ENCODE measurements at regions not wholly inside any gene's neighbourhood (a gene's known extent, or its start where the extent isn't known, plus 50 kb on each side); places are given as distances from the start of the nearest gene placed in this dataset.

DNA sequence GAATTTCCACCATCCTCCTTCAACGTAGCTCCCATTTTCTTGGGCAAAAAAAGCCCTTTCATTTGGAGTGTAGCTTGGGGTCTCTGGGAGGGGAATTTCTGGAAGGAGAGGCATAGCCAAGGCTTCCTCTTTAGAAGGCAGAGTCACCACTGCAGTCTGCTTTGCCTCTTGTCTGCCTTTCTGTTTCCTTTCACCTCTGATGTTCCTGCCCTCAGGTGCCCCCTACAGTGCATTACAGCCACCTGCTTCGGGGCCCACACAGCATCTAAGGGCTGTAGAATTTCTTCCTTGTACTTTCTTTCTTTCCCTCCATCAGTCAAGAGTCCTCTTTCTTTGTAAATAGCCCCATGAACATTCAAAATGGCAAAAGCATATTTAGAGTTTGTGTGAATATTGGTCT lies 1313.9 kb downstream of the TMEM121 start (continued):
- TF ChIP-seq ZNF114 (CRISPR knock-in tag; IDR thresholded peaks at IDR 0.05): no peak
- no peak for TF ChIP-seq EZH2 (IDR thresholded peaks at IDR 0.05; ENCODE audit: low read depth, unreplicated experiment)
- TF ChIP-seq, protein P1, sequence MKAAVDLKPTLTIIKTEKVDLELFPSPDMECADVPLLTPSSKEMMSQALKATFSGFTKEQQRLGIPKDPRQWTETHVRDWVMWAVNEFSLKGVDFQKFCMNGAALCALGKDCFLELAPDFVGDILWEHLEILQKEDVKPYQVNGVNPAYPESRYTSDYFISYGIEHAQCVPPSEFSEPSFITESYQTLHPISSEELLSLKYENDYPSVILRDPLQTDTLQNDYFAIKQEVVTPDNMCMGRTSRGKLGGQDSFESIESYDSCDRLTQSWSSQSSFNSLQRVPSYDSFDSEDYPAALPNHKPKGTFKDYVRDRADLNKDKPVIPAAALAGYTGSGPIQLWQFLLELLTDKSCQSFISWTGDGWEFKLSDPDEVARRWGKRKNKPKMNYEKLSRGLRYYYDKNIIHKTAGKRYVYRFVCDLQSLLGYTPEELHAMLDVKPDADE (IDR thresholded peaks at IDR 0.05): no peak
- no peak for TF ChIP-seq ZNF331 (CRISPR knock-in tag; IDR thresholded peaks at IDR 0.05; ENCODE audit: low read depth)
- no peak for TF ChIP-seq JUNB (IDR thresholded peaks at IDR 0.05; ENCODE audit: unreplicated experiment)

DNA sequence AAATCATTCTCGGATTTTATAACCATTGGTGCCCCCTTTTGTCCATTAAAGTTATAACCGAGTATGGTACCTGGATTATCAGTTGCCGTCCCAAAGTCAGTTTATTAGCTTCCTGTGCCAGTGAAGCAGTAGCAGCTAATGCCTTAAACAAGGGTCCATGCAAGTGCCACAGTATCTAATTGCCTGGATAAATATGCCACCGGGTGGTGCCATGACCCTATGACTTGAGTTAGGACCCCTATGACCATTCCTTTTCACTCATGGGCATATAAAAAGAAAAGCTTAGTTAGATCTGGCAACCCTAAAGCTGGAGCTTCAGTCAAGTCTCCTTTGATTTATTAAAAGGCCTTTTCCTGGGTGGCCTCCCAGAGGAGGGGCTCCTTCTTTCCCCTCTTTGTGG lies 1314.6 kb downstream of the TMEM121 start:
- no peaks in the 10 kb centered on the region for H3F3A ChIP-seq (replicated peaks; ENCODE audit: low read depth)
- H3K4me1 ChIP-seq (ENCODE audit: insufficient read depth): no peaks in the 10 kb centered on the region
- H3K79me2 ChIP-seq (replicated peaks; ENCODE audit: insufficient read depth): no peaks in the 10 kb centered on the region
- H3K27me3 Mint-ChIP-seq (ENCODE audit: insufficient read depth, low read depth, poor library complexity): no peaks in the 10 kb centered on the region
- H3K27ac Mint-ChIP-seq: no peak overlapping the region
- H3K27me3 ChIP-seq (ENCODE audit: insufficient read depth): no peaks in the 10 kb centered on the region
- no peak overlapping the region for H3K4me3 Mint-ChIP-seq
- H3K36me3 ChIP-seq (ENCODE audit: insufficient read depth): peaks cover 5% of the 10 kb centered on the region; the same call in 1 of the 2 replicates
- no peaks in the 10 kb centered on the region for H3K4me1 Mint-ChIP-seq
- peaks cover 39% of the 10 kb centered on the region for H3K36me3 Mint-ChIP-seq (ENCODE audit: low read depth)
- no peak overlapping the region for H3K4me3 ChIP-seq
- ATAC-seq: no peak
- no peaks in the 10 kb centered on the region for H3K9me2 ChIP-seq (ENCODE audit: insufficient read depth)
- TF ChIP-seq, protein P2, sequence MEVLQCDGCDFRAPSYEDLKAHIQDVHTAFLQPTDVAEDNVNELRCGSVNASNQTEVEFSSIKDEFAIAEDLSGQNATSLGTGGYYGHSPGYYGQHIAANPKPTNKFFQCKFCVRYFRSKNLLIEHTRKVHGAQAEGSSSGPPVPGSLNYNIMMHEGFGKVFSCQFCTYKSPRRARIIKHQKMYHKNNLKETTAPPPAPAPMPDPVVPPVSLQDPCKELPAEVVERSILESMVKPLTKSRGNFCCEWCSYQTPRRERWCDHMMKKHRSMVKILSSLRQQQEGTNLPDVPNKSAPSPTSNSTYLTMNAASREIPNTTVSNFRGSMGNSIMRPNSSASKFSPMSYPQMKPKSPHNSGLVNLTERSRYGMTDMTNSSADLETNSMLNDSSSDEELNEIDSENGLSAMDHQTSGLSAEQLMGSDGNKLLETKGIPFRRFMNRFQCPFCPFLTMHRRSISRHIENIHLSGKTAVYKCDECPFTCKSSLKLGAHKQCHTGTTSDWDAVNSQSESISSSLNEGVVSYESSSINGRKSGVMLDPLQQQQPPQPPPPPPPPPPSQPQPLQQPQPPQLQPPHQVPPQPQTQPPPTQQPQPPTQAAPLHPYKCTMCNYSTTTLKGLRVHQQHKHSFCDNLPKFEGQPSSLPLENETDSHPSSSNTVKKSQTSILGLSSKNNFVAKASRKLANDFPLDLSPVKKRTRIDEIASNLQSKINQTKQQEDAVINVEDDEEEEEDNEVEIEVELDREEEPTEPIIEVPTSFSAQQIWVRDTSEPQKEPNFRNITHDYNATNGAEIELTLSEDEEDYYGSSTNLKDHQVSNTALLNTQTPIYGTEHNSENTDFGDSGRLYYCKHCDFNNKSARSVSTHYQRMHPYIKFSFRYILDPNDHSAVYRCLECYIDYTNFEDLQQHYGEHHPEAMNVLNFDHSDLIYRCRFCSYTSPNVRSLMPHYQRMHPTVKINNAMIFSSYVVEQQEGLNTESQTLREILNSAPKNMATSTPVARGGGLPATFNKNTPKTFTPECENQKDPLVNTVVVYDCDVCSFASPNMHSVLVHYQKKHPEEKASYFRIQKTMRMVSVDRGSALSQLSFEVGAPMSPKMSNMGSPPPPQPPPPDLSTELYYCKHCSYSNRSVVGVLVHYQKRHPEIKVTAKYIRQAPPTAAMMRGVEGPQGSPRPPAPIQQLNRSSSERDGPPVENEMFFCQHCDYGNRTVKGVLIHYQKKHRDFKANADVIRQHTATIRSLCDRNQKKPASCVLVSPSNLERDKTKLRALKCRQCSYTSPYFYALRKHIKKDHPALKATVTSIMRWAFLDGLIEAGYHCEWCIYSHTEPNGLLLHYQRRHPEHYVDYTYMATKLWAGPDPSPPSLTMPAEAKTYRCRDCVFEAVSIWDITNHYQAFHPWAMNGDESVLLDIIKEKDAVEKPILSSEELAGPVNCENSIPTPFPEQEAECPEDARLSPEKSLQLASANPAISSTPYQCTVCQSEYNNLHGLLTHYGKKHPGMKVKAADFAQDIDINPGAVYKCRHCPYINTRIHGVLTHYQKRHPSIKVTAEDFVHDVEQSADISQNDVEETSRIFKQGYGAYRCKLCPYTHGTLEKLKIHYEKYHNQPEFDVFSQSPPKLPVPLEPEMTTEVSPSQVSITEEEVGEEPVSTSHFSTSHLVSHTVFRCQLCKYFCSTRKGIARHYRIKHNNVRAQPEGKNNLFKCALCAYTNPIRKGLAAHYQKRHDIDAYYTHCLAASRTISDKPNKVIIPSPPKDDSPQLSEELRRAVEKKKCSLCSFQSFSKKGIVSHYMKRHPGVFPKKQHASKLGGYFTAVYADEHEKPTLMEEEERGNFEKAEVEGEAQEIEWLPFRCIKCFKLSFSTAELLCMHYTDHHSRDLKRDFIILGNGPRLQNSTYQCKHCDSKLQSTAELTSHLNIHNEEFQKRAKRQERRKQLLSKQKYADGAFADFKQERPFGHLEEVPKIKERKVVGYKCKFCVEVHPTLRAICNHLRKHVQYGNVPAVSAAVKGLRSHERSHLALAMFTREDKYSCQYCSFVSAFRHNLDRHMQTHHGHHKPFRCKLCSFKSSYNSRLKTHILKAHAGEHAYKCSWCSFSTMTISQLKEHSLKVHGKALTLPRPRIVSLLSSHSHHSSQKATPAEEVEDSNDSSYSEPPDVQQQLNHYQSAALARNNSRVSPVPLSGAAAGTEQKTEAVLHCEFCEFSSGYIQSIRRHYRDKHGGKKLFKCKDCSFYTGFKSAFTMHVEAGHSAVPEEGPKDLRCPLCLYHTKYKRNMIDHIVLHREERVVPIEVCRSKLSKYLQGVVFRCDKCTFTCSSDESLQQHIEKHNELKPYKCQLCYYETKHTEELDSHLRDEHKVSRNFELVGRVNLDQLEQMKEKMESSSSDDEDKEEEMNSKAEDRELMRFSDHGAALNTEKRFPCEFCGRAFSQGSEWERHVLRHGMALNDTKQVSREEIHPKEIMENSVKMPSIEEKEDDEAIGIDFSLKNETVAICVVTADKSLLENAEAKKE (CRISPR knock-in tag; IDR thresholded peaks at IDR 0.05): no peak
- TF ChIP-seq POLR2AphosphoS5 (IDR thresholded peaks at IDR 0.05; ENCODE audit: low read depth): no peak
- TF ChIP-seq, protein P3, sequence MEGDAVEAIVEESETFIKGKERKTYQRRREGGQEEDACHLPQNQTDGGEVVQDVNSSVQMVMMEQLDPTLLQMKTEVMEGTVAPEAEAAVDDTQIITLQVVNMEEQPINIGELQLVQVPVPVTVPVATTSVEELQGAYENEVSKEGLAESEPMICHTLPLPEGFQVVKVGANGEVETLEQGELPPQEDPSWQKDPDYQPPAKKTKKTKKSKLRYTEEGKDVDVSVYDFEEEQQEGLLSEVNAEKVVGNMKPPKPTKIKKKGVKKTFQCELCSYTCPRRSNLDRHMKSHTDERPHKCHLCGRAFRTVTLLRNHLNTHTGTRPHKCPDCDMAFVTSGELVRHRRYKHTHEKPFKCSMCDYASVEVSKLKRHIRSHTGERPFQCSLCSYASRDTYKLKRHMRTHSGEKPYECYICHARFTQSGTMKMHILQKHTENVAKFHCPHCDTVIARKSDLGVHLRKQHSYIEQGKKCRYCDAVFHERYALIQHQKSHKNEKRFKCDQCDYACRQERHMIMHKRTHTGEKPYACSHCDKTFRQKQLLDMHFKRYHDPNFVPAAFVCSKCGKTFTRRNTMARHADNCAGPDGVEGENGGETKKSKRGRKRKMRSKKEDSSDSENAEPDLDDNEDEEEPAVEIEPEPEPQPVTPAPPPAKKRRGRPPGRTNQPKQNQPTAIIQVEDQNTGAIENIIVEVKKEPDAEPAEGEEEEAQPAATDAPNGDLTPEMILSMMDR (conservative IDR thresholded peaks at IDR 0.05; ENCODE audit: low read depth in 2 of 2): no peak
- no peak overlapping the region for H3K4me2 ChIP-seq
- H2AFZ ChIP-seq: no peak overlapping the region
- peaks cover 98% of the 10 kb centered on the region for H3K9me3 Mint-ChIP-seq
- H3K27ac ChIP-seq (ENCODE audit: low read depth): no peak overlapping the region
- H4K20me1 ChIP-seq (replicated peaks; ENCODE audit: insufficient read depth): no peaks in the 10 kb centered on the region
- DNase-seq (ENCODE audit: low spot score): no peak
